ENCODE measurements at regions not wholly inside any gene's neighbourhood (a gene's known extent, or its start where the extent isn't known, plus 50 kb on each side); places are given as distances from the start of the nearest gene placed in this dataset.
"Not testable (repeated sequence)": the region's sequence is repeated elsewhere in the genome, so short reads cannot be mapped to it uniquely, and the experiment has no call there.

DNA sequence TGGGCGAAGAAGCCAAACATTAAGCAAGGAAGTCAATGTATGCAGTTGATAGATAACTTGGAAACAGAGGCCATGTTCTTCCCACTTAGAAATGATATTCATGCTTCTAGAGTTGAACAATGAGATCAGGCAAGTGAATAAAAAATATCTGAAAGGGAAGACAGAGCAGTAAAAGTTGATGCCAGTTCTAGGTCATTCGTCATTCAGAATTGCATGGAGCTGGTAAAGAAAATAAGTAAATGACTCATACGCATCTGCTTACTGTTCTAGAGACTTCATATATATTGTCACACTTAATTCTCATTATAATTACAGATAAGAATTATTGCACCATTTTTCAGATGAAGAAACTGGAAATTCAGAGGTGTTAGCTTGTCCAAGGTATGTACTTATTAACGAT is 158.9 kb upstream of the FERD3L start:
- no peak for DNase-seq (ENCODE audit: low read depth in 2 of 2)

DNA sequence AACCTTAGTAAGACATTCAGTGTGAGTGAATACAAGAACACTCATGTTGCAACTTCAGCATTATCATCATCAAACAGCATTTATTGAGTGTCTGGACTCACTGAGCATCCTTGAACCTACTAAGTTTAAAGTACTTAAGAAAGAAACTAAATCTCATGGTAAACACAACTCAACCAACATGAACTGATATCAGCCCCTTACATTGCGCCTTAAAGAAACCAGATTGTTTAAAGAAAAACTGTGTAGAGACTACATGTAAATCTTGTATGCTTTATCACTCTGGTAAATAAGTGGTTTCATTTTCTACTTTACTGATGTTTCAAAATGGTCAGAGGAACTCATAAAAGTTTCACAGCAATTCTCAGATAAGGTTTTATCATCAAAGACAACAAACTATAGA is 157.5 kb upstream of the FERD3L start:
- no peak for DNase-seq (ENCODE audit: low read depth in 2 of 2)

DNA sequence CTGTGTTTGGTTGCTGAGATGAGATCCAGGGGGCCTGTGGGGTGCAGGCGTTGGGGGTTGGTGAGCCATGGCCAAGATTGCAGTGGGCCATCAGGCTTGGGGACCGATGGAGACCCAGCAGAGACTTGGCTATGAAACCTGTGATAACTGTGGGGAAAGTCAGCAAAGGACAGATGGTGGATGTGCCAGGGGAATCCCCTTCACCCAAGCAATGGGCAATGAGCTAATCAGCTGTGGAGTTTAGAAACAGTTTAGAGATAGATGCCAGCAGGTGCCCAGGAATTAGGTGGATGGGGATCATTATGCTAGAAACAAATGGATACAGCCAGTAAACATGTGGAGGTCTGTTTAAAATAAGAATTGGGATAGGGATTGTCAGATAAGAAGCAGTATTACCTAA is 151.4 kb upstream of the FERD3L start:
- DNase-seq (ENCODE audit: low read depth in 2 of 2), result no peak

- no peak for DNase-seq (ENCODE audit: low read depth in 2 of 2)
Observed at GRCh38 chr7:19295376-19295775, 150.2 kb upstream of the FERD3L start.

- no peak for DNase-seq (ENCODE audit: low read depth in 2 of 2)
Observed at GRCh38 chr7:19294619-19295018, 149.4 kb upstream of the FERD3L start.

DNA sequence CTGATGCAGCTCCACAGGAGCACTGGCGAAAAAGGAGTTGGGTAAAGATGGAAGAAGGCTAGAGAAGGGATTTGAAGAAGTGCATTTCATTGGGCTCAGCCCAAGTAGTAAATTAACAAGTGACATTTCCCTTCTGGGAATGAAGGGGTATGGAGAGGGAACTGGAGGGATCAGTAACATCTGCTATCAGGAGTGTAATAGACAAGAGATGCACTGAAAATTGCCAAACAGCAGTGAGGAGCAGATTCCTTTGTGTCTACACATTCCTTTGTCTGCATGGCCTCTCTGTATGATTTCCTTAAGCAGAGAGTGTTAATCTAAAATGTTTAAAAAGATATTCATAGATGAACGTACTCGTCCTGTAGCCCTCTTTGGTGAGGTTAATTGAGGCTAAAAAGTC is 148.2 kb upstream of the FERD3L start:
- DNase-seq (ENCODE audit: low read depth in 2 of 2), result no peak

- DNase-seq (ENCODE audit: low read depth in 2 of 2), result no peak
Observed at GRCh38 chr7:19290968-19291367, 145.7 kb upstream of the FERD3L start.

DNA sequence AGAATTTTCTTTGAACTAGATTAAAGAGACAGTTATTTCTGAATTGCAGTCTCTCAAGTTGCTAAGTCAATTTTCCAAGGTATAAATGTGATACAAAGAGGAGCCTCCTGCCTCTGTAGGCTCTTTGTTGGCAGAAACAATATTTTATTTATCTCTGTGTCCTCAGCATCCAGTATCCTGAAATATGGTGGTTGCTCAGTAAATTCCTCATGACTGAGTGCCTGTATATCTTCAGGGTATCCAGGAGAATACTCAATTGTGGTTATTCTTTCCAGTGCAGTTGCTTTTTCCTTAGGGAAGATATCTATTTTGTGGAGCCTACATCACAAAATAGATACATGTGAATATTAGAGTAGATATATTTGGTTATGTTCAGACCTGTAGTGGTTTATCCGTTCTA is 144.8 kb upstream of the FERD3L start:
- DNase-seq (ENCODE audit: low read depth in 2 of 2), result no peak

DNA sequence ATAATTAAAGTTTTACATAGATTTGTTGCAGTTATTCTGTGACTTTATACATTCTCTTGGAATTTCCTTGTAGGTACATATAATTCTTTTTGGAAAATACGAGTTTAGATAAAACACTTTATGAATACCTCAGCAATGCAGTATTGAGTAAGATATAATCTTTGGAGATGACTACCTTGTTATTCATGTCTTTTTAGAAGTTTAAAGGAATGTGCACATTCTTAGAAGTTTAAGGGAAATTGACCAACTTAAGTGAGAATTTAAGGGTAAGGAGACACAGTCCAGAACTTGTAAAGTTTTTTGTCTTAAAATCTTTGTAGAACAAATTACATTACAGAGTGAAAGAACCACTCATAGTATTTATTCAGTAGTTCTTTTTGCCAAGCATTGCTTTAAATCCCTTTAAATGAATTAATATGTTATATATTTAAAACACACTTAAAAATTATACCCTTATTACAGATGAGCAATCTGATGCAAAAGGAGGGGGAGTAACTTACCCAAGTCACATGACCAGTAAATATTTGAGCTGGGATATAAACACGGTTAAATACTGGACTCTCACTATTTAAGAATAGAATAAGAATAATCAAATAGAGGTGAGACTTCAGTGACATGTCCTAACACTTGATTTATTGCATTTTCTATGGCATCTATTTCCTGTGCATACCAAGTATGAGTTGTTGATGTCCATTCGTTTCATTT is 139.5 kb upstream of the FERD3L start:
- DNase-seq (ENCODE audit: low read depth in 2 of 2), result no peak

GRCh38 chr7:19284136-19284535 is 138.9 kb upstream of the FERD3L start:
- DNase-seq (ENCODE audit: low read depth in 2 of 2), result no peak

DNA sequence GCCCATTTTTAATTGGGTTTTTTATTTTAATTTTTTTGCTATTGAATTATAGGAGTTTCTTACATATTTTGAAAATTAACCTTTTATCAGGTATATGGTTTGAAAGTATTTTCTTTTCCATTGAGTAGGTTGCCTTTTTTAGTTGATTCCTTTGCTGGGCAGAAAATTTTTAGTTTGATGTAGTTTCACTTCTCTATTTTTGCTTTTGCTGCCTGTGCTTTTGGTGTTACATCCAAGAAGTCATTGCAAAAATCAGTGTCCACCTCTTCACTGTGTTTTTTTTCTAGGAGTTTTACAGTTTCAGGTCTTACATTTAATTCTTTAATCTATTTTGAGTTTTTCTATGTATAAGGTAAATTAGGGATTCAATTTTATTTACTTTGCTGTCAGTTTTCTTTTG is 129.8 kb upstream of the FERD3L start:
- no peak for DNase-seq (ENCODE audit: low read depth in 2 of 2)

DNA sequence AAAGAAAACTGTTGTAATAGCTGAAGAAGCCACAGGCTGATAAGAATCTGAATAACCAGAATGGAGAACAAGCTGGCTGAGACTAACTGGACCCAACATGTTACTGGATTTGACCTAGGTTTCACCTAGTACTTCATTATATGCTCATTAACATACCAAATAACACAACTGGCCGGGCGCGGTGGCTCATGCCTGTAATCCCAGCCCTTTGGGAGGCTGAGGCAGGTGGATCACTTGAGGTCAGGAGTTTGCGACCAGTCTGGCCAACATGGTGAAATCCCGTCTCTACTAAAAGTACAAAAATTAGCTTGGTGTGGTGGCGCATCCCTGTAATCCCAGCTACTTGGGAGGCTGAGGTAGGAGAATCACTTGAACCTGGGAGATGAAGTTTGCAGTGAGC is 127.1 kb upstream of the FERD3L start:
- not testable (repeated sequence) for DNase-seq (ENCODE audit: low read depth in 2 of 2)

- DNase-seq (ENCODE audit: low read depth in 2 of 2), result no peak
Observed at GRCh38 chr7:19269301-19269700, 124.1 kb upstream of the FERD3L start.

- DNase-seq (ENCODE audit: low read depth in 2 of 2), result no peak
Observed at GRCh38 chr7:19268737-19269136, 123.5 kb upstream of the FERD3L start.

- no peak for DNase-seq (ENCODE audit: low read depth in 2 of 2)
Observed at GRCh38 chr7:19262826-19263225, 117.6 kb upstream of the FERD3L start.

DNA sequence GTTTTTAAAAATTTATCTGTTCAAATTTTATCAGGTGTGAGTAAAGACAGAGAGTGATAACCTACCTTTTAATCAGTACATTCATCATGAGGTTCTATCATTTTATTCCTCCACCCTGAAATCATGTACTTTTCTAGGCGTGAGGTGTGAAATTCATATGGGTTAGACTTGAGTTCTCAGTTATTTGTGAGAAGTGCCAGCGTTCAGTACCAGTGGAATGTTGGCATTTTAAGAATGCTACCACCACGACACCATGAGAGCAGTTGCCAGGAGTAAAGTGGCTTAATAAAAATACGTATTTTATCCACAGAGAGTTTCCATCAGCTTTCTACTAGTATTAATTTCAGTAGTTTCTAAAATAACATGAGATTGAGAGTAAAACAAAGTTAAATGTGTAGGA is 104.1 kb upstream of the FERD3L start:
- no peak for DNase-seq (ENCODE audit: low read depth in 2 of 2)

- DNase-seq (ENCODE audit: low read depth in 2 of 2), result no peak
Observed at GRCh38 chr7:19248681-19249080, 103.5 kb upstream of the FERD3L start.

DNA sequence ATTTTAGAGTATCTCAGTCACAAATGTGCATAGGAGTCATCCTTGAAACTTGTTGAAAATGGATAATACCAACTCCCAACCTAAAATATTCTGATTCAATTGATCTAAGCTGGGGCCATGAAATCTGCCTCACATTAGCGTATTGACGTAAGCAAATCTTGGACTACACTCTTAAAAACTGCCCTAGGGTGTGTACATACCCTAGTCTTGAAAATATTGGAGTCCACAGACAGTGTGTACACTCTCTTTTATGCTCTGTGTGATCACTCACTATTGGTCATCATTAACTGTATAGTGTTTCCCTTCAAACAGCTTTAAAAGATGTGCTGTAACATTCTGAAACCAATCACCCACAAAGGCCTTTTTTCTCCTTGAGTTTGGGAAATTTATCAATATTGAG is 102.9 kb upstream of the FERD3L start:
- no peak for DNase-seq (ENCODE audit: low read depth in 2 of 2)

DNA sequence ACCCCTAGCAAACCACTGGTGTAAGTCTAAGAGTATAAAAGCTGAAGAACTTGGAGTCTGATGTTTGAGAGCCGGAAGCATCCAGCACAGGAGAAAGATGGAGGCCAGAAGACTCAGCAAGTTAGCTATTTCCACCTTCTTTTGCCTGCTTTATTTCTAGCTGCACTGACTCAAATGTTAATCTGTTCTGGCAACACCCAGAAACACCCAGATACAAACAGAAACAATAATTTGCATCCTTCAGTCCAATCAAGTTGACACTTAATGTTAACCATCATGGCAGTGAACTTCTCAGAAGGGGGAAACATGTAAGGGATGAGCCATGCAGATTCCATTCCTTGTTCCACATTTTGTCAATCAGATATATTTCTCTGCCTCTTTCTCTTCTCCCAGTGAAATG is 101.8 kb upstream of the FERD3L start:
- DNase-seq (ENCODE audit: low read depth in 2 of 2), result no peak

DNA sequence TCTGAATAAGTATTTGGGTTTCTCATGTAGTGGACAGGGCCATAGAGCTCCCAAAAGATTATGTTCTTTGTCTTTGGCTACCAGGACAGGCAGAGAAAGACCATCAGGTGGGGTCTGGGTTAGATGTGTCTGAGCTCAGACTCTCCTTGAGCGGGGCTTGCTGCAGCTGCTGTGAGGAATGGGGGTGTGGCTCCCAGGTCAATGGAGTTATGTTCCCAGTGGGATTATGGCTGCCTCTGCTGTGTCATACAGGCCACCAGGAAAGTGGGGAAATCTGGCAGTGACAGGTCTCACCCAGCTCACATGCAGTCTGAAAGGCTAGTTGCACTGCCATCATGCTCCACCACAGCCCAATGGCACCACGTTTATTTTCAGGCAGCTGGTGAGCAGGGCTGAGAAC is 97.0 kb upstream of the FERD3L start:
- DNase-seq (ENCODE audit: low read depth in 2 of 2), result no peak

- DNase-seq (ENCODE audit: low read depth in 2 of 2), result no peak
Observed at GRCh38 chr7:19239951-19240350, 94.7 kb upstream of the FERD3L start.

DNA sequence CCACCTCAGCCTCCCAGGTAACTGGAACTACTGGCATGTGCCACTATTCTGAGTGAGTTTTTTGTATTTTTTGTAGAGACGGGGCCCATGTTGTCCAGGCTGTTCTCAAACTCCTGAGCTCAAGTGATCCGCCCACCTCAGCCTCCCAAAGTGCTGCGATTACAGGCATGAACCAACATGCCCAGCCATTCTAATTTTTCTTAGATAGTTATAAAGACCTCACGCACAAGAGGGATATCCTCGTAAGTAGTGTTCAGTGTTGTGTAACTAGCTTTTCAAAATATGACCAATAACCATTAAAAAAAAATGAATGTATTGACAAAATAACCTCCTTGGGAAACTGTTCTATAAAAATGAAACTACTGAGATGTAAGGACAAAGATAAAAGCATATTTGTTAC is 90.5 kb upstream of the FERD3L start:
- DNase-seq (ENCODE audit: low read depth in 2 of 2), result no peak

DNA sequence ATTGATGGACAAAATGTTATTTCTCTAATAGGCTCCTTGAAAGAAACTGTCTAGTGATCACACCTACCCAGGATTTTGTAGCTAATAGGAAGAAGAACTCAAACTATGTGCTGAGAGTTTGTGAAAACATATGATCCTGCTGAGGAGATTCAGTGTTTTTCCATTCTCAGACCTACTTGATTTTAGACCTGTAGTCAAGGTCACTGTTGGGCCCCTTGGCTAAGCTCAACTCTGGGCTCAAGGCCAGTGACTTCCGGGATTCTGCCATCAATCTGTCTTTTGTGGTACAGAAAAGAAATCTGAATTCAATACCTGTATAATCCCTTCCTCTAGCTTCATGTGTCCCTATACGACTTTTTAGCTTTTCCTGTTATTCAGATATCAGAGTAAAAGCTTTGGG is 79.7 kb upstream of the FERD3L start:
- no peak for DNase-seq (ENCODE audit: low read depth in 2 of 2)

- no peak for DNase-seq (ENCODE audit: low read depth in 2 of 2)
Observed at GRCh38 chr7:19215412-19215811, 70.2 kb upstream of the FERD3L start.
